ENCODE measurements at regions not wholly inside any gene's neighbourhood (a gene's known extent, or its start where the extent isn't known, plus 50 kb on each side); places are given as distances from the start of the nearest gene placed in this dataset.

GRCh38 chr22:48305726-48306235, 1521.9 kb downstream of the BRD1 start:
- Histone ChIP-seq H2BK120ac (ENCODE audit: low read depth, low read length) (no peak overlapping the region), H3K36me3 (ENCODE audit: control insufficient read depth, insufficient read depth, low read length) (no peaks in the 10 kb centered on the region), H3K79me1 (ENCODE audit: low read depth in 1 of 2, low read length in 2 of 2) (no peaks in the 10 kb centered on the region), H2AK5ac (ENCODE audit: low read depth, low read length) (no peak overlapping the region), H4K91ac (ENCODE audit: insufficient read depth, low read depth, low read length) (no peak overlapping the region), H2BK20ac (ENCODE audit: low read depth, low read length) (no peak overlapping the region), H2BK5ac (ENCODE audit: low read depth, low read length, poor library complexity, severe bottlenecking) (no peak overlapping the region), H2AFZ (replicated peaks; ENCODE audit: low read length, poor library complexity) (no peak overlapping the region), H3K4me3 (ENCODE audit: insufficient read depth, low read depth, low read length) (no peak overlapping the region), H3K23ac (ENCODE audit: low read depth, low read length) (no peak overlapping the region), H2AK9ac (replicated peaks; ENCODE audit: low read depth, low read length, poor library complexity) (no peak overlapping the region), H3K27ac (ENCODE audit: insufficient read depth, low read length) (no peak overlapping the region), H3K18ac (ENCODE audit: low read depth, low read length) (no peak overlapping the region), H4K5ac (ENCODE audit: low read depth, low read length) (no peak overlapping the region), H3K56ac (ENCODE audit: extremely low read depth, insufficient read depth, low read length) (no peak overlapping the region), H3K27me3 (ENCODE audit: control insufficient read depth, insufficient read depth, low read length) (no peaks in the 10 kb centered on the region), H3K4ac (ENCODE audit: low read depth, low read length) (no peak overlapping the region), H4K20me1 (ENCODE audit: insufficient read depth, low read length) (no peaks in the 10 kb centered on the region), H4K8ac (ENCODE audit: low read depth in 2 of 2, low read length in 2 of 2) (no peak overlapping the region), H3K9me3 (ENCODE audit: control insufficient read depth, insufficient read depth, low read length) (peaks cover 62% of the 10 kb centered on the region), H3K4me1 (ENCODE audit: control insufficient read depth, insufficient read depth, low read length) (no peaks in the 10 kb centered on the region), H3K9ac (ENCODE audit: low read depth, low read length) (no peak overlapping the region), H3K9me1 (ENCODE audit: insufficient read depth, low read length) (no peaks in the 10 kb centered on the region), H2BK15ac (ENCODE audit: low read depth, low read length) (no peak overlapping the region), H3K4me2 (ENCODE audit: low read depth, low read length) (no peak overlapping the region), H3K14ac (replicated peaks; ENCODE audit: low read depth, low read length) (no peak overlapping the region)
- in situ Hi-C loops (cut with MboI; ENCODE audit: low sequenced_read_pairs) (no loop called here), dilution Hi-C loops (cut with HindIII; ENCODE audit: low sequenced_read_pairs, unreplicated experiment) (no loop called here), intact Hi-C loops (cut with micrococcal nuclease) (no loop called here)
- DNase-seq = no peak
- TF ChIP-seq CHD1 (IDR thresholded peaks at IDR 0.05; ENCODE audit: low read depth, low read length) (no peak), RCOR1 (IDR thresholded peaks at IDR 0.05; ENCODE audit: insufficient replicate concordance, low read length) (no peak), FOS (IDR thresholded peaks at IDR 0.05; ENCODE audit: low read depth, low read length) (no peak), POLR2A (IDR thresholded peaks at IDR 0.05; ENCODE audit: low read depth, low read length) (no peak), MAFK (IDR thresholded peaks at IDR 0.05; ENCODE audit: low read depth, low read length) (no peak), BHLHE40 (IDR thresholded peaks at IDR 0.05; ENCODE audit: low read depth, low read length) (no peak), CEBPB (IDR thresholded peaks at IDR 0.05; ENCODE audit: low read depth, low read length) (no peak), SMC3 (IDR thresholded peaks at IDR 0.05; ENCODE audit: low read depth, low read length) (no peak), RFX5 (IDR thresholded peaks at IDR 0.05; ENCODE audit: low read depth, low read length) (no peak), MAZ (IDR thresholded peaks at IDR 0.05; ENCODE audit: borderline replicate concordance, low read depth, low read length) (no peak), ELK1 (IDR thresholded peaks at IDR 0.05; ENCODE audit: borderline replicate concordance, low read depth, low read length) (no peak), NFE2L2 (IDR thresholded peaks at IDR 0.05; ENCODE audit: low read depth, low read length) (no peak)
- TF ChIP-seq, protein P1, sequence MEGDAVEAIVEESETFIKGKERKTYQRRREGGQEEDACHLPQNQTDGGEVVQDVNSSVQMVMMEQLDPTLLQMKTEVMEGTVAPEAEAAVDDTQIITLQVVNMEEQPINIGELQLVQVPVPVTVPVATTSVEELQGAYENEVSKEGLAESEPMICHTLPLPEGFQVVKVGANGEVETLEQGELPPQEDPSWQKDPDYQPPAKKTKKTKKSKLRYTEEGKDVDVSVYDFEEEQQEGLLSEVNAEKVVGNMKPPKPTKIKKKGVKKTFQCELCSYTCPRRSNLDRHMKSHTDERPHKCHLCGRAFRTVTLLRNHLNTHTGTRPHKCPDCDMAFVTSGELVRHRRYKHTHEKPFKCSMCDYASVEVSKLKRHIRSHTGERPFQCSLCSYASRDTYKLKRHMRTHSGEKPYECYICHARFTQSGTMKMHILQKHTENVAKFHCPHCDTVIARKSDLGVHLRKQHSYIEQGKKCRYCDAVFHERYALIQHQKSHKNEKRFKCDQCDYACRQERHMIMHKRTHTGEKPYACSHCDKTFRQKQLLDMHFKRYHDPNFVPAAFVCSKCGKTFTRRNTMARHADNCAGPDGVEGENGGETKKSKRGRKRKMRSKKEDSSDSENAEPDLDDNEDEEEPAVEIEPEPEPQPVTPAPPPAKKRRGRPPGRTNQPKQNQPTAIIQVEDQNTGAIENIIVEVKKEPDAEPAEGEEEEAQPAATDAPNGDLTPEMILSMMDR (conservative IDR thresholded peaks at IDR 0.05; ENCODE audit: low read depth, low read length) = no peak
- TF ChIP-seq, protein P2, sequence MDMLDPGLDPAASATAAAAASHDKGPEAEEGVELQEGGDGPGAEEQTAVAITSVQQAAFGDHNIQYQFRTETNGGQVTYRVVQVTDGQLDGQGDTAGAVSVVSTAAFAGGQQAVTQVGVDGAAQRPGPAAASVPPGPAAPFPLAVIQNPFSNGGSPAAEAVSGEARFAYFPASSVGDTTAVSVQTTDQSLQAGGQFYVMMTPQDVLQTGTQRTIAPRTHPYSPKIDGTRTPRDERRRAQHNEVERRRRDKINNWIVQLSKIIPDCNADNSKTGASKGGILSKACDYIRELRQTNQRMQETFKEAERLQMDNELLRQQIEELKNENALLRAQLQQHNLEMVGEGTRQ (IDR thresholded peaks at IDR 0.05; ENCODE audit: low read depth, low read length) = no peak
- WGBS, 2 experiments (ENCODE audit: extremely low coverage in 2 of 2, insufficient read length in 1 of 2) = no CpG with 5 or more reads among the region's 14 CpGs
- CTCF ChIA-PET = no interaction called here
- POLR2A ChIA-PET (ENCODE audit: unreplicated experiment) = no interaction called here
- BruUV-seq (replicated peaks) = no TSS peak
- no peak for ATAC-seq (ENCODE audit: low read depth)

All from IMR-90 (cell line).